Embryonic facial prominence (tissue), 1 donor: ENCODE measurements at regions not wholly inside any gene's neighbourhood (a gene's known extent, or its start where the extent isn't known, plus 50 kb on each side); places are given as distances from the start of the nearest gene placed in this dataset.
A peak's percentile ranks its signal among the peaks of the same experiment; 100 is the strongest.

Source experiments
- DNase-seq: peaks from one replicate; pipeline ENCODE4 v3.0.0-alpha.2; 2016; ENCODE audit errors: extremely low spot score

DNA sequence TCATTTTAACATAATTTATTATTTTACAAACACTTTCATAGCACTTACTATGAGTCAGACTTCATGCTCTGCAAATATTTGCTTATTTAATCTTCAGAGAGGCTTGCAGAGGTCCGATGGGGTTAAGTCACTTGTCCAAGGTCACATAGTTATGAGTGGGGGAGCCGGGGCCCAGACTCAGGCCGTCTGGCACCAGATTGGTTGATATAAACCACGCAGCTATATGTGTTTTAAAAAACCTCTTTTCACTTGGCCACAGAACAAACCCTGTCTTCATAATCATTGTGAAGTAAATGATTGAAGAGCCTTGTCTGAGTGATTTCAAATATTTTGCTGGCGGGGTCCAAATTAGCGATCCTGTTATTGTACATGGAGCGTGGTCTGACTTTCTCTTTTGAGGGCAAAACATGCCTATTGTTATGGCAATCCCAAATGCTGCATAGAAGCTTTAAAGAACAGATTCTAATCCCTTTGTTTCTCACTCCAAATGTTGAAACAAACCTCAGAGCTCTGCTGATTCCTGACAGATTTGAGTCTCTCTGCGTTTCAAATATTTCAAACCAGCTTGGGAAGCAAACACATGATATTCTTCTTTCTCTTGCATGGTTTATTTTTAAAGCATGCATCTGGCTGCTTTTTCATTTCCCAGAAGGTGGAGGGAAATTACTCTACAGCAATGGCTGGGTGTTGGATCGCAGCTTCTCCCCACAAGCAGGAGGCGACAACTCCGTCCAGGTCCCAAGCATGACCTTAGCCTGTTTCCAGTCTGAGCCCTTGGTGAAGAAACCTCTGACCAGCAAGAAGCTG lies 142.4 kb downstream of the DDX1 start:
- DNase-seq: no peak

GRCh38 chr2:15734674-15735483 lies 143.2 kb downstream of the DDX1 start:
- no peak for DNase-seq

DNA sequence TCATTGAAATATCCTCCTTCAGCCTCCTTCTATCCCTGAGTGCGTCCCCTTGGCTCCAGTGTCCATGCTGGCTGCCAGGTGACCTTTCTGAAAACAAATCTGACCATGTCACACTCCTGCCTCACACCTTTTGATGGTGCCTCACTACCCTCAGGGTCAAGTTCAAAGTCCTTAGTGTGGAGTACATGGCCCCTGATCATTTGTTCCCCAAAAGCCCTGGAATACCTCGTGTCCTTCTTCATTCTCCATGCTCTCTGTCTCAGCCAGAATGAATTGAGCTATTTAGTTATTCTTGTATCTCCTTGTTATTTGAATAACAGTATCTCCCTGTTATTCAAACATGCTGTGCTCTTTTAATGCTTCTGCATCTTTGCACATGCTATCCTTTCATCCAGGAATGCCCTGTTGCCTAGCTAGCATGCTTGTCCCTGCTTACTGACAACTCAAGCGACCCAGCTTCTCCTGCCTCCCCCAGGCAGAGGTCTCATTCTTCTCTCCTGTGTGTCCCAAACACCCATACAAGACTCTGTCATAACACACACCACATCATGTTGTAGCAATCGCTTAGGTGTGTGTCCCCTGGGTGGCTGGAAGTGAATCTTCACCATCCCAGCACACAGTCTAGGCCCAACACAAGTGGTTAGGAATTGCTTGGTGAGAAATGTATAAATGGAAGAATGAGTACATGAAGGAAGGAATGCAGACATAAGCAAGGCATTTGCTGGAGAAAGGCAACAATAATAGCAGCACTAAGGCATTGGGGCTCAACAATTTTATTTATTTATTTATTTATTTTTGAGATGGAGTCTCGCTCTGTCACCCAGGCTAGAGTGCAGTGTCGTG lies 144.0 kb downstream of the DDX1 start:
- DNase-seq: no peak

GRCh38 chr2:15736396-15737180 lies 144.9 kb downstream of the DDX1 start:
- DNase-seq: no peak

- DNase-seq: no peak
Observed at GRCh38 chr2:15737314-15738224, 145.9 kb downstream of the DDX1 start.

- no peak for DNase-seq
Observed at GRCh38 chr2:15738225-15738546, 146.5 kb downstream of the DDX1 start.

- DNase-seq: no peak
Observed at GRCh38 chr2:15738943-15739342, 147.3 kb downstream of the DDX1 start.

- no peak for DNase-seq
Observed at GRCh38 chr2:15744820-15745219, 153.2 kb downstream of the DDX1 start.

DNA sequence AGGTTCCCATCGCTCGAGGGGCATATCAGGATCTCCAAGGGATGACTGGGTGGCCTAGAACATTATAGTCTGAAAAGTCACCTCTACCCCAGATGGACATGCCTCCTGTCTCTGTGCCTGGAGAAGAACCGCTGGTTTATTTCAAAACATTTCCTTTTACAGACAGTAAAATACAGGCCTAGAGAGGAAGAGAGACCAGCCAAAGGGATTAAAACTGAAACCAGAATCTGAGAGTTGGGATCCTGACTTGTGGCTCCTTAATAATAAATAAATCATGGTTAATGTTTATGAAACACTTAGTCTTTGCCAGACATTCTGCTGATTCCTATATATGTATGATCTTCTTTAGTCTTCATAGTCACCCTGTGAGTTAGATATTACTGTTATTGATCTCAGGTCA lies 153.7 kb downstream of the DDX1 start:
- DNase-seq: no peak

DNA sequence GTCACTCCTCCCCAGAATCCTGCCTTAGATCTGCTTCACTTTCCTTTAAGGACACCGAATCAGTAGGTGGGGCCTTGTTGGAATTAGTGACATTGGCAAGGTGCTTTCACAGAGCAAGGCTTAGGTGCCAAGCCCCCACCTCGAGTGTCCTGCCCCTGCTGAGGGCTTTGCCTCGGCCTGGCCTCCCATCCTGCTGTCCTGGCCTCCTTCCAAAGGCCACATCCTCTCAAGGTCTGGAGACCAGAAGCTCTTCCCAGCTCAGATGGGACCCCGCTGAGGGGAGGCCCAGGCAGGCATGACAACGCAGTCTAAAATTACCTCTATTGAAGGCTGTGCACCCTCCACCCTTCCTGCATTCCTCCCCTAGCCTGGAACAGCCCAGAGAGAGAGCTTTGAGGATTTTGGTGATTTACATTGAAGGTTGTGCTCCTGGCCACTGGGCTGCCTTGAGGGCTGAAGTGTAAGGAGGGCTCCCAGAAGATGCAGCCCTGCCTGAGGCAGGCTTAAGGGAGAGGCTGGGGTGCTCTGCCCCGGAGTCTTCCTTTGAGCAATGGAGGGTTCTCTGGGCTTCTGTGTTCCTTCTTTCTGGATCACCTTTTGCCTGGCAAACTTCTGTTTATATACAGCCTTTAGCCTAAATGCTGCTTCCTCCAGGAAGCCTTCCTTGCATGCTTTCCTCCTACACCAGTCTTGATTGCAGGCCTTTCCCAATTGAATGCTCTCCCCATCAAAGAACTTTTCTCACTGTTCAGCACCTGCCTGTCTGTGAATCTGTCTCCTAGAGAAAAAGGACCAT lies 154.4 kb downstream of the DDX1 start:
- no peak for DNase-seq

GRCh38 chr2:15746703-15747550 lies 155.3 kb downstream of the DDX1 start:
- no peak for DNase-seq

DNA sequence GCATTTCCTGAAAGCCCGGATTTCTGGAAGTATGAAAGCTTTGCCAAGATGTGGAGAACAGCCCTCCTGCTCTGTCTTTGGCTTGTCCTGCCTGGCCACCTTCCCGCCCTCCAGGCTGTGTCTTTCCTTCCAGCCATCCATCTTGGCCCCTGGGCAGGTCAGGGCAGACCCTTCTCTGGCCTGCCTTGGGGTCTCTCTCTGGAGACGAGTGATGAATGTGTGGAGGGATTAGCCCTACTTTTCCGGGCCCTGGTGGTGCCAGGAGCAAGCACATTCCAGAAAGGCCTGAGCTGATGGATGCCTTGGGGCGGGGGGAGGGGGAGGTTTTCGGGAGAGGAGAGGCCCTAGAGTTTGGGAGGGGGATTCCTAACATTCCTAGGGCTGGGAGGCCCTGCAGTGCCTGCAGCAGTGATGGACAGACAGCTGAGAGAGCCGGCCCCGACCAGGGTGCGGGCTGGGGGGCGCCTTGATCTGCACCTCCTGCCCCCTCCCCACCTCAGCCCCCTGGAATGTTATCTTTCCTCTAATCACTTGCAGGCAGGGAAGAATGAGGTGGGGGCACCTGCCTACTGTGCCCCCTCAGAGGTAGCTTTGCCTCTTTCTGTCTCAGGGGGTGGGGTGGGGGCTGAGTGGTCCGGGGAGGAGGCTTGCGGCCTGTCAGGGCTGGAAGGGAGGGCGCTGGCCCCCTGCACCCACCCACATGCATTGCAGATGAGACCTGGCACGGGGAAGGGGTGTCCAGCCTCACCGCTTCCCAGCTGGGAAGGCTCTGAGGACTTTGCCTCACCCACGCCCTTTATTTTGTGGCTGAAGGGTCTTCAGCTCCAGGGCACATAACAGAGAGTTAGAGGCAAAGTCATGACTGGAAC lies 156.2 kb downstream of the DDX1 start:
- peak; percentile 29 for DNase-seq

GRCh38 chr2:15748736-15749323 lies 157.2 kb downstream of the DDX1 start:
- no peak for DNase-seq

- DNase-seq: no peak
Observed at GRCh38 chr2:15749460-15750432, 158.1 kb downstream of the DDX1 start.

DNA sequence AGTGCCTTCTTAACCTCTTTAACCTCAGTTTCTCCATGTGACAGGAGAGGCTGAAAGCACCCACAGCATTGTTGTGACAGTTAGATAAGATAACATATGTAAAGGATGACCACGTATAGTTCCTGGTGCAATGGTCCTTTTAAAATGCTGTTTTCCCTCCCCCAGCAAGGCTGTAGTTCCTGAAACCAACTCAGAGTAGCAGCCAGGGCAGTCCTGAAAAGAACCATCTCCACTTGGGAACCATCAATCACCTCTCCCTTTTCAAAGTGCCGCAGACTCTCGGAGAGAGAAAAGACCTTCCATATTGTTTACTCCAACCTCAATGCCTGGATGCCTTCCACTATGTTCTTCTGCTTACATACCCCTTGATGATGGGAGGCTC lies 158.8 kb downstream of the DDX1 start:
- DNase-seq: no peak

DNA sequence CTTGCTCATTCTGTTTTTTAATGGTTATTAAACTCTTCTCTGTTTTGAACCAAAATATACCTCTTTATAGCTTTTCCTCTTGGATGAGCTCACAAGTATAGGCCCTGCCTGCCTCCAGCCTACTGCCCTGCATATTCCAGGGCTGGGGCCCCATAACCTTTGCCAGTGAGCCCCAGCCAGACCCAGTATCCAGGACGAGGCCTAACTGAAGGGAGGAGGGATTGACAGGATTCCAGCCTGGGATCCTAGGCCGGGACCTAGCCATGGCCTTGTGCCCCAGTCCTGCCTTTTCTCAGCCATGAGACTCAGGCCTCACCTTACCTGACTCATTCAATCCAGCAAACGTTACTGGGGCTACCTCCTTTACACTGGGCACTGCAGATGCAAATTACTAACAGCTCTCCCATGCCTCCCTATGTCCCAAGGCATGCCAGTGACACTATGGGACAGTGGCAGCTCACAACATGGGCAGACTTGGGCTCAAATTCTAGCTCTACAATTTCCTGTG lies 159.2 kb downstream of the DDX1 start:
- DNase-seq: no peak
